GM21529 (cell line): ENCODE measurements at regions not wholly inside any gene's neighbourhood (a gene's known extent, or its start where the extent isn't known, plus 50 kb on each side); places are given as distances from the start of the nearest gene placed in this dataset.
"Not testable (repeated sequence)": the region's sequence is repeated elsewhere in the genome, so short reads cannot be mapped to it uniquely, and the experiment has no call there.

Experiments used
- ATAC-seq: cut with Tn5 transposase; IDR thresholded peaks from one replicate; pipeline ENCODE4 v1.9.1; 2021; ENCODE audit not compliant: unreplicated experiment

DNA sequence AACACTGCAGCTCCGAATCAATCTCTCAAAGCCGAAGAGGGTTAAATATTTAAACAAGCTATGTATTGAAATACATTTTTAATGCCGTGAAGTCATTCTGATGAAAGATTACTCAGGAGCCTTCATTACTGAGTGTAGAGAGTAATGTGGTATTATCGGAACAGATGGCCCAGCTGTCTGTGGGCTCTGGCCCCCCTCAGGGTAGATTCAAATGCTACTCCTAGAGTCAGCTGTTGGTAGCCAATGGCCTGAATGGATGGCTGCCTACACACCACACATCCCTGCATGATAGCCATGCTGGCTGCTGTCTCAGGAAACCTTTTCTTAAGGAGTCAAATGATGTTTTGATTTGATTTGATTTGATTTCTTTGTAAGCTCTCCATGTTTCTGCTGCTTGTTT, 732.3 kb upstream of the CELF4 start:
- ATAC-seq: no peak

DNA sequence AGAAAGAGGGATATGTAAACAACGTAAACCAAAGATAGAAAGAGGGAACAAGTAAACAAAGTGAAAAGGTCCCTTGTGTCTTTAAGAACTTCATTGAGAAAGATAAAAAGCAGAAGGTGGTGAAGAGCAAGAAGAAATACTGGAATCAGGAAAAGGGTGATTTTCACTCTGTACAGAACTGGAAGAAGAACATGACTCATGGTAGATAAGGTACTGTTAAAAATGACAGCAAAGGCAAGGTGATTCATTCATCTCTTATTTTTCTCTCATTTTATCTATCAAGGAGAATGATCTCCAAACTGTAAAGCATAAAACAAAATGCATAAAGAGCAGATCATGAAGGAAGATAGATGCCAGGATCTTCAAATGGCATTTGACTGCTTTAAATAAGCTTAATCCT, 724.6 kb upstream of the CELF4 start:
- ATAC-seq: no peak

DNA sequence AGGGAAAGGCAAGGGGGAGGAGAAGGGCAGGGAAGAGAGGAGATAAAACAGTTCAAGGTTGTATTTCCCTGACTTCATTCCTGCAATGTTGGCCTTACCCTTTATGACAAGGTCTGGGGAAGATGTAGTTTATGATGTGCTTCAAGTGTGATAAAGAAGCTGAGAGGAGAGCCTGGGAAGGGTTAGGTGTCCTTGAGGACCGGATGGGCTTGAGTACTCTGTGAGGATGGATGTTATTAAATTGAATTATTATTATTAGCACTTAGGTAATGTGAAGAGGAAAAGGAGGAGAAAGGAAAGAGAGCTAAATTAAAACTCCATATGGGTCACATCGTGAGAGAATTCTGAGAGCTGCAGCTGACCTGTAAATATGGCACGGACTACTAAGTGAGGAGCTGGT, 719.4 kb upstream of the CELF4 start:
- no peak for ATAC-seq

DNA sequence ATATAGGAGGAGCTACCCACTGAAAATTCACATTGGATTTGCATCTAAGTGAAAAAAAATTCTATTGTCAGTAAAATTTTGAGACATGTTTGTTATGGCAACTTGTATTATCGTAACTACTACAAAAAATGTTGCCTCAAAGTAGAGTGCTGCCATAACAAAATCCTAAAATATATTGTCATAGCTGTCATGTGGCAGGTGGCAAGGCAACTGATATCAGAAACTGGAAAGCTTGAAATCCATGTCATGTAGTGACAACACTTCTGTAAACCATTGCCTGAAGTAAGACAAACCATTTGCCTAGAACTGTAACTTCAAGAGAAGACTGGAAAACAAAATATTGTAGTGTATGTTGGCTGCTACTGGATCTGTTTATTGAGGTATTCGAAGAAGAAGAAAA, 697.5 kb upstream of the CELF4 start:
- no peak for ATAC-seq

DNA sequence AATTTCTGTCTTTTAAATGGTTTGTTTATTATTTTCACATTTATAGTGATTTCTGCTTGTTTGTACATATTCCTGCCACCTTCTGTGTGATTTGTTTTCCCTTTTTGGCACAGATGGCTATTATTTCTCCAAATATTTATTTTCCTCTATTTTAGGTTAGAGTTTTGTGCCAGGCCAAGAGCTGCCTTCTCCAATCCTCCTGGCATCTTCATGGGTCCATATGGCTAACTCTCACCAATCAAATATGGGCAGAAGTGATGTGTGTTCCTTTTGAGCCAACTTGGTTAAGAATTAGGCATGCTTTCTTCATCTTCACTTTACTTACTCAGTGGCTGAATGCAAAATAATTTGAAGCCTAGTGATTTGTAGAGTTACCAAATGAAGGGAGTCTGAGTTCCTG, 697.1 kb upstream of the CELF4 start:
- ATAC-seq: no peak

DNA sequence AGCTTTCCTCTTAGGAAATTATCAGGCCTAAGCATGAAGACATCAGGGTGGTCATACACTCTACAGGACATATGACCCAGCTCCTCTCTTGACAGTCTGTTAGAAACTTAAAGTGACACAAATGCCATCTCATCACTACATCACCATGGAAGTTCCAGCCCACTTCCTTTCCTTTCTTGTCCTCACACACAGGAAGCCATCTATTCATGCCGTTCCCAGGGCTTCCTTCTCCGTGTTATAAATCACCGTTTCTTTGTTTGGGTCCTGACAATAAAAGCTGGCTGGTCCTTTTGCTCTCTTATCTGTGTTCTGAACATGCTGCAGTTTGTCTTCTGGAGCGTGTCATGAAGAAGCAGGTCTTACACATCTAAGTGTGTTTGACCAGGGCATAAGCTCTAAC, 692.1 kb upstream of the CELF4 start:
- no peak for ATAC-seq

DNA sequence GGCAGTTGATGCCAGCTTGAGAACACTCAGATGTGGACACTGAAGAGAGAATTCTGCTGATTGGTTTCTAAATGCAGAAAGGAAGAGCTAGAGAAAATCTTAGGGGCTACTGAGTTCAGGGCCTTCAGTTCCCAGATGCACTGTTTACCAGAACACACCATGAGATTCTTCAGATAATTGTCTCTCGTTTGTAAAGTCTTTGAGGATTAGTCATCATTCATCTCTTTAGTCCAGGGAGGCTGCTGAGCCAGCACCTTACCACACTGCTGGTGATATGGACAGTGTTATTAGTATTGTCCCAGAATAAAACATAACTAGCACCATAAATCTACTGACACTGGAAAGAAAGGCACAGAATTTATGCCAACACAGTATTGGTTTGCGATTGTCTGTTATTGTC, 690.8 kb upstream of the CELF4 start:
- ATAC-seq: no peak

DNA sequence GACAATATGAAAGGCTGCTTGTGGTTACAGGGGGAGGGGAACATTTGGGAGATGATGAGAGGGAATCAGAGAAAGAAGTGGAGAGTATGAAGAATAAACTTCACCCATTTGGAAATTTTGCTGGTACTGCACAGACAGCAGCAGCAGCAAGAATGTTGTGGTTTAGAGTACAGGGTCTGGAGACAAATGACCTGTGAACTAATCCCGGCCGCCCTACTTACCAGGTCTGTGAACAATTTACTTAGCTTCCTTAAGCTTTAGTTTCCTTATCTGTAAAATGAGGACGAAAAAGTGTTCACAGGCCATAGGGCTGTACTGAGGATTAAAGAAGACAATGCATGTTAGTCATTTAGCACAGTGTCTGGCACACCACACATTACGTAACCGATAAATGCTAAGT, 685.4 kb upstream of the CELF4 start:
- ATAC-seq: no peak

DNA sequence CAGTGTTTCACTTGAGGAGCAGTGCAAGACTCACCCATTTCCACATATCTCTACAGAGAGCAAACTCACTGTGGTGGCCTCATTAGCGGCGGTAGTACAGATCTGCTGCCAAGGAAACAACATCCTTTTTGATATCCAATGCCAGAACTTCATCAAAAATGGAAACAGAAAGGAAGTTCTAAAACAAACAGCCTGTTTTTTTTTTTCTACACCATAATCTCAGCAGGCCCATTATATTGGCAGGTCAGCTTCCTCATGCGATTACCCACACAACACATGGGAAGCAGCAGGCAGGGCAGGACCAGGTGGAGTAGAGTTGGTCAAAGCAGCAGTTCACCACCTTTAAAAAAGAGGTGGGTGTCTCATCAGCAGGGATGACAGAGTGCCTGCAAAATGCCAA, 678.9 kb upstream of the CELF4 start:
- no peak for ATAC-seq

DNA sequence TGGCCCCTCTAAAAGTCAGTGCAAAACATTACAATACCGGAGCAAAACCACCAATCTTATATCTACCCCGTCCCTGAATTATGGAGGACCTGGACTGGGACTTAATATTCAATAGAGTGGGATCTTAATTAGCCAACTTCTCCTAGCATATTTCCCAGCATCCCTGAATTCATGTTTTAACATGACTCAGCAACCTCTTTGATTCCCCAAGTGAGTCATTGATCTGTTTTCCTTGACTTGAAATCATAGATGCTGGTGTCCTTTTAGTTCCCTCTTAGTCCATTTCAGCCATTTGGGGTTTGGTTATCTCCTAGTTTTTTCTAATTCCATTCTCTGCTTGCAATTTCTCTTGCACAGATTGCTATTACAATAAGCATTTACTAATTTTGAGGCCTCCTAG, 677.7 kb upstream of the CELF4 start:
- no peak for ATAC-seq

DNA sequence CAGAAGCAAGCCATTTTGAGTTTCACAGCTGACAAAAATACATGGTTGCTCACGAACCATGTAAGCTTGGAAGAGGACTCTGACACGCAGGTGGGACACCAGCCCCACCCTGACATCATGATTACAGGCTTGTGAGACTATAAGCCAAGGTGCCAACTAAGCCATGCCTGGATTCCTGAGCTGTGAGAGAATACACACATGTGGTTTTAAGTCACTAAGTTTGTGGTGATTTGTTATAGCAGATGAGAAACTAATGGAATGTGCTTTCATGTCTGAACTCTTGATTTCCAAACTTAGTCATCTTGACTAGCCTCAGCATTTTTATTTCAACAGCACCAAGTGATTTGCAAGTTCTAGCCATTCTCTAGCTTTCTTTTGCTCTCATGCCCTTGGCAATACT, 676.1 kb upstream of the CELF4 start:
- ATAC-seq: no peak

DNA sequence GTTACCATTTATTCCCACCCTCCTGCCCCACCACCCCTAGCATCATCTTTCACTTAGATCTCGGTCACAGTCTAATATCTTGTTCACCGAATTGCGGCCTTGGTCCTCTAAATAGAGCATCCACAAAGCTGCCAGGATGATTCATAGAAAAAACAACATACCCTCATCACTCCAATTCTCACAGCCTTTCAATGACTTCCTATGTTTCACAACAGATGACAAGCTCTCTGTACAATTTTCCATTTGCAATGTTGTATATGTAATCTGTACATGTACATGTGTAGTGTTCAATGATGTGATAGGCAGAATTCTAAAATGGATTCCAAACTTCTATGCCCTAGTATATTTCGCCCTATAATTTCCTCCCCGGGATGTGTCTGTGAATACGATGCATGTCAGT, 675.6 kb upstream of the CELF4 start:
- no peak for ATAC-seq

DNA sequence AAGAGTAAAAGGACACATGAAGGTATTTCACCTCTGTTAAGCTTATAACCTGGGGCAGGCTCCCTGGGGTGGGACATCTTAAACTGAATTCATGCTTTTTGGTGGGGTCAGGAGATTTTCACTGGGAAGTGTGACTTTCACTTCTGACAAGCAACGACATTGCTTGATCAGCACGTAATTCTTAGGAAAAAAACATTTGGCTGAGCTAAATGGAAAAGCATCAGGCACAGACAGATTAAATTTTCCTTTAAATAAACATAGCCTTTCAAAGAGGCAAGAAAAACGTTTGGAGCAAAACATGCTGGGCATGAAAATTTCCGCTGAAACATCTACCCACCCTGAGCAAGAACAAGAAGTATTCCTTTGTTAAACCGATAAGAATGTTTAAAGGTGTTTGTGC, 674.0 kb upstream of the CELF4 start:
- no peak for ATAC-seq

DNA sequence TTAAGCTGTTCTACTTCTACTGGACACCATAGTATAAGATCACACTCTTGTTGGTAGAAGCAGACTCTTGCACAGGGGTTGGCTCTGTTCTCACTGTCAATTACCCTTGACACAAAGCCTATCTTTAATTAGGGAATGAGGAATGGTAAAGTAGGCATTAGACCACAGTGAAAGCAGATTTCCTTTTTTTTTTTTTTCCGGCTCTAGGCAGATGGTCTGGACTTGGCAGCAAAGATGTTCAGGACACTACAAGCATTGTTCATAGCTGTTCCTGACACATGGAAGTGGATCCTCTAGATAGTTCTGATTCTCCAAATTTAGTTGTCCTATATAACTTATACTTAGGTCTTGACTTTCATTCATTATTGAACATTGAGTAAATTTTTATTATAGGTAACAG, 672.2 kb upstream of the CELF4 start:
- no peak for ATAC-seq

DNA sequence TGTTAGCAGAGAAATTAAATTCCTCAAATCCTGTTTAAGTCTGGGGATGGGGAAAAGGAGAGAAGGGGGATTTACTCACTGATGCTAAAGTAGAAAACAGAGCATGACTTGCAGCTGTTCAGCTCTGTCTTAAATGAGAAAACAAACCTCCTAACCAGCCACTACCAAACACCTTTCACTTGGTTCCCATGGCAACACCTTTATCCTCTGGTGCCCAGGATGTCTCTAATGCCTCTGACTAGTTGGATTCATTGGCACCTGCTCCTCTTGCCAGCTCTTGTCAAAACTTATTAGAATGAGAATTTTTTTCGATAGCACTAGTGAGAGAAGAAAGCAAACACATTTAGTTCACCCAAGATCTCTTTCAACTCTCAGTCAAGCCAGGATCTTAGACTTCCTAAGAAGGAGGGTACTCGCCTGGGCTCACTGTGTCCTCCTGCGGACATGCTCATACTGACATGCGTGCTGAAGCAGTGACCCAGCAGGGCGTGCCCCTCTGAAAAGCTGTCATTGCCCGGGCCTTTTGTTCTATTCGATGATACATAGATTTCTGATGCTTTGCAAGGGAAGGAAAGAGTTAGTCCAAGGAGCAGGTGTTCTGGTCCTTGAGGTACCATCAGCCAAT, 656.0 kb upstream of the CELF4 start:
- ATAC-seq: no peak

DNA sequence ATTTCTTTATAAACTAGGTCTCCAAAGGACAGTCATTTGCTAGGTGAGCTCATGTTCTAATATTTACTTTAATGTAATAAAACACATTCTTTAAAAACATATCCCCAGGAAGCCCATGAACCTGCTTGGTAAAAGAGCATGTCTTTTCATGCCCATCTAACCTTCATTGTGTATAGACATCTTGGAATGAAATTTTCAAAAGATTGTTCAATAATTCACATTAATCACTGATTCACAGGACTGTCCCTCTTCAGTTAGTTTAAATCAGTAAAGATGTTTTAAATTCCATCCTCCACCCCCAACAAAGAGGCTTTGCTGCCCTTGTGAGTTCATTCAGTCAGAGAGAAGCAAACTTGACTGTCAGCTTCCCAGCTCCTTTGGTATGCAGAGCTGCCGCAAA, 633.4 kb upstream of the CELF4 start:
- ATAC-seq: no peak

DNA sequence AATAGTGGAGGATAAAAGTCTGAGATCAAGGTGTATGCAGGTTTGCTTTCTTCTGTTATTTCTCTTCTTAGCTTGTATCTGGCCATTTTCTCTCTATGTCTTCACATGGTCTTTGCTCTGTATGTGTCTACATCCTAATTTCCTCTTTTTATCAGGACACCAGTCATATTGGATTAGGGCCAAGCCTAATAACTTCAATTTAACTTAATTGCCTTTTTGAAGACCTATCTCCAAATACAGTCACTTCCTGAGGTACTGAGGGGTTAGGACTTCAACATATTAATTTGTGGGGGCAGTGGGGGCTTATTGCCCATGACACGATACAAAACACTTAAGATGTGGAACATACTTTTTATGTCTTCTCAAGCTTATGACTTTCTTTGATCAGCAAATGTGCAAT, 632.9 kb upstream of the CELF4 start:
- ATAC-seq: no peak

DNA sequence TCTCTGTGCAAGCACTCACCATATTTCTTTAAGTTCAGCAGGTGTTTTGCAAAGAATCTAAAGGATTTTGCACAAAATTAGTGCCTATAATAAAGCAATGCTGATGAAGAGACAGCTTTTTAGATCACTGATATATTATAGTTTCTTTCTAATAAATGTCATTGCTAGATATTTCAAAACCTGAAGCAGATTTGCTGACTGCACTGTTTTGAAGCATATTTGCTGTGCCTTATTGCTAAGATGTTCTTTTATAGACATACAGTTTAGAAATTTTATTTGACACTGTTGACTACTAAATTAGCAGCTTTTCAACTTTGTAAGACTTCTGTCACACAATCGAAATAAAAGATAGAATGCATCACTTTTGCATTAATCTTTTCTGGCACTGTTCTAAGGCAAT, 620.9 kb upstream of the CELF4 start:
- ATAC-seq: no peak

DNA sequence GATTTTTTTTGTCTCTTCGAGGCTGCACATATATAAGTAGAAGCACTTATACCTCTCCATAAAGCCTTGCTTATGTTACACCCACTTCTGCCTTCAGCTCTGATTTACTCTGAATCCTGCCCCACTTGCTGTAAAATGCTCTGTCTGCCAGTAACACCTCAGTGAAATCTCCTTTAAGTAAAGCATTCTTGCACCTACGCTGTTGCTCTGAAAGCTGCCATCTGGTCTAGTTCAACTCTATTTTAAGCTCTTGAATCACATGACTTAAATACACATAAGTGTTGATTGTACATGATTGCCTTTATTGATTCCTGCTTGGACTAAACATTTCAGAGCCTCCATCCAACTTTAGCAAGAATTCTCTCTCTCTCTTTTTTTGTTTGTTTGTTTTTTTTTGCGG, 609.0 kb upstream of the CELF4 start:
- no peak for ATAC-seq

DNA sequence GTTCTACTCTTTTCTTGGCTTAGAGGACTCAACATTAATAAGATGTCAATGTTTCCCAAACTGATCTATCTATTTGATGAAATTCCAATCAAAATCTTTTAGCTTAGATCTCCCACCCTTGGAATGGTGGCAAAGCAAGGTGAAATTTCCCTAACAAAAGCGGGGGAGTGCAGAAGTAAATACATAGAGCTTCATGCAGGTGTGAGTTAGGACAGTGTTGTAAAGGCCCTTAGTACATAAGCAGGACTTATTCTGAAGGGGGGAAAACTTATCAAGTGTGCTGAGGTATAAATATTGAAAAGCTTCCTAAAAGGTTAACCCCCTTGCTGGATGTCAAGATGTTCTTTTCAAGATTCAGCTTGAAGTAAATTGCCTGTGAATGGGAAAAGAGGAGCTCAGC, 608.6 kb upstream of the CELF4 start:
- ATAC-seq: no peak

DNA sequence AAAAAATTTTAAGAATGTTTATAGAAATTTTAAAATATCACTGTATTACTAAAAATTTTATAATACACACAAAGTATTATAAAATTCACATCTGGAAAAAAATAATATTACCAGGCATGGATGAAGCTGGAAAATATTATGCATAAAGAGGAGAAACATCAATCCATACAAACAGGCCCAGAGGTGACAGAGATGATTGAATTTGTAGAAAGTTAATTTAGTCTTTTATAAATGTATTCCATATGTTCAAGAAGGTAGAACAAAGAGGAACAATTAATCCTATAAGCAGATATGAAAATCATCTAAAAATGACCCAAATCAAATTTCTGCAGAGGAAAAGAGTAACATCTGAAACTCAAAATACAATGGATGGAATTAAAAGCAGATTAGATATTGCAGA, 605.2 kb upstream of the CELF4 start:
- ATAC-seq: no peak

DNA sequence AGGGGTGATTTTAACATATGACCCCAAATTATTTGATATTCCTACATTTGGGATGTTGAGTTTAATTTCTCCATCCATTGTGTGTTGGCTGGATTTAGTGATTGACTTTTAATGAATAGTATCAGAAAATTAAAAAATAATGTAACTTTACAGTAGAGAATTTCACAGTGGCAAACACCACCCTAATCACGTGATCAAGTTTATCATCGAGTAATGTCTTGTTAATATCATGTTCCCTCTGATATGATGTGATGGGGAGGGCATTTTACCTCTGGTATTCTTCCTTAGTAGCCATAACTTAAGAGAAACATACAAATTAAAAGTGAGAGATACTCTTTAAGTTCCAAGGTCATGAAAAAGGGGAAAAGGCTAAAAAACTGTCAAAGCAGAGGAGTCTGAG, 602.0 kb upstream of the CELF4 start:
- no peak for ATAC-seq

DNA sequence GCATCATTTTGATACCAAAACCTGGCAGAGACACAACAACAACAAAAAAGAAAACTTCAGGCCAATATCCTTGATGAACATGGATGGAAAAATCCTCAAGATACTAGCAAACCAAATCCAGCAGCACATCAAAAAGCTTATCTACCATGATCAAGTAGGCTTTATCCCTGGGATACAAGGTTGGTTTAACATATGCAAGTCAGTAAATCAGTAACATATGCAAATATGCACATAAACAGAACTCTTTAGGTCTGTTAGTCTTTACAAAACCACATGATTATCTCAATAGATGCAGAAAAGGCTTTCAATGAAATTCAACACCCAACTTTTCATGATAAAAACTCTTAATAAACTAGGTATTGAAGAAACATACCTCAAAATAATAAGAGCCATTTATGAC, 587.5 kb upstream of the CELF4 start:
- ATAC-seq: not testable (repeated sequence)

DNA sequence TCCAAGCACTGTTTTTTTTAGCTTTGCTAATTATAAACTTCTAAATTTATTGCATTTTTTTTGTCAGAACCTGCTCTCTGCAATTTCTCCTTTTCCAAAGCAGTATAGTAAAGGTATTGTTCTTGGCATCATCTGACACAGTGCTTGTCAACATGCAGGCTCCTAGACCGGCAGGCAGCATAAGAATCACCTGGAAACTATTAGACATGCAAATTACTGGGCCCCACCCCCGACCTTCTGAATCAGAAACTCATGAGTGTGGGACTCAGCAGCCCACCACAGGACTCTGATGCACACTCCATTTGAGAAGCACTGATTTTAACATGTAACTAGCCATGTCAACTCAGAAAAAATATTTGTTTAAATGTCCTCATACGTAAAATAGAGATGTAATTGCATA, 551.1 kb upstream of the CELF4 start:
- no peak for ATAC-seq
